ENCODE measurements at regions not wholly inside any gene's neighbourhood (a gene's known extent, or its start where the extent isn't known, plus 50 kb on each side); places are given as distances from the start of the nearest gene placed in this dataset.

DNA sequence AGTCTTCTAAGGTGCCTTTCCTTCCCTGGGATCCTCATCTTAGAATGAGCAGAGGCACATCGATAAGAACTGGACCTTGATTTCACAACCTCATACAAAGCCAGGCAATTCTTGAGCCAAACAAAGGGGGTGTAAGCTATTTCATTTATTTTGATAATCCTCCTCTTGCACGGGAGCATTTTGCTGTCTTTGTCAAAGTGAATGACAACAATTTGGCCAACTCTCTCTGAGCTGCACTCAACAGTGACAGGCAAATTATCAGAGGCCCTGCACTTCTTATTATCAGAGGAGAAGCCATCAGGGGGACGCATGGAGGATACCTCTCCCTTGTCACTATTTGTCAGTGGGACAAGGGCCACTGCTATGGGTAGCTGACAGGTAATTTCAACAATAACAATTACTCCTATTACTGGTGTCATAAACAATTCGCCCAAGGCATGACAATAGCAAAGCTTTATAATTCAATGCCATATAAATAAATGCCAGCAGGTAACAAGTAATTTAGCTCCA, 260.4 kb downstream of the MEIS1 start:
- TF ChIP-seq CTCF (IDR thresholded peaks at IDR 0.05) (no peak), POLR2A (IDR thresholded peaks at IDR 0.05) (no peak)
